ENCODE measurements at regions not wholly inside any gene's neighbourhood (a gene's known extent, or its start where the extent isn't known, plus 50 kb on each side); places are given as distances from the start of the nearest gene placed in this dataset.

DNA sequence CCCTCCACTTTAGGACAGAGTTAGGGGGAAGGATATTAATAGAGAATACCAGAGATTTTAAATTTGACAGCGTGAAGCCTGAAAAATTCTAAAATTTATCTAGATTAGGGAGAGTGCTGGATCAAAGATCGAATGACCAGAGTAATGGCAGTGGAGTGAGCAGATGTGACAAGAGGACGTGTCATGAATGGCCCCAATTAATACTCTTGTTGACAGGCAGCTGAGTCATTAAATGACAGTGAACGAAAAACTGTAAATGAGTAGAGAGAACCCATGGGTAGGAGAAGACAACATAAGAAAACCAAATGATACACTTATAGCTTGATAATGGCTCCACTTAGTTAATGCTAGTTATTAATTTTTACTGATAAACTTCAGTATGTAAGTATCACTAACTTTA is 73.9 kb upstream of the PLEKHA5 start:
- POLR2A ChIA-PET (ENCODE audit: unreplicated experiment): no interaction called here
- no peak for TF ChIP-seq RCOR1 (IDR thresholded peaks at IDR 0.05; ENCODE audit: insufficient replicate concordance, low read length)
- no peak for TF ChIP-seq CEBPB (IDR thresholded peaks at IDR 0.05; ENCODE audit: low read depth, low read length)
- no peak for TF ChIP-seq RAD21 (IDR thresholded peaks at IDR 0.05; ENCODE audit: low read length)
- TF ChIP-seq NFE2L2 (IDR thresholded peaks at IDR 0.05; ENCODE audit: low read depth, low read length): no peak
- no peak for TF ChIP-seq USF2 (IDR thresholded peaks at IDR 0.05; ENCODE audit: low read depth, low read length)
- no peak for TF ChIP-seq RFX5 (IDR thresholded peaks at IDR 0.05; ENCODE audit: low read depth, low read length)
- TF ChIP-seq POLR2A (IDR thresholded peaks at IDR 0.05; ENCODE audit: low read depth, low read length): no peak
- no peak for TF ChIP-seq ELK1 (IDR thresholded peaks at IDR 0.05; ENCODE audit: borderline replicate concordance, low read depth, low read length)
- TF ChIP-seq MXI1 (IDR thresholded peaks at IDR 0.05; ENCODE audit: borderline replicate concordance, low read depth, low read length): no peak
- TF ChIP-seq, protein P1, sequence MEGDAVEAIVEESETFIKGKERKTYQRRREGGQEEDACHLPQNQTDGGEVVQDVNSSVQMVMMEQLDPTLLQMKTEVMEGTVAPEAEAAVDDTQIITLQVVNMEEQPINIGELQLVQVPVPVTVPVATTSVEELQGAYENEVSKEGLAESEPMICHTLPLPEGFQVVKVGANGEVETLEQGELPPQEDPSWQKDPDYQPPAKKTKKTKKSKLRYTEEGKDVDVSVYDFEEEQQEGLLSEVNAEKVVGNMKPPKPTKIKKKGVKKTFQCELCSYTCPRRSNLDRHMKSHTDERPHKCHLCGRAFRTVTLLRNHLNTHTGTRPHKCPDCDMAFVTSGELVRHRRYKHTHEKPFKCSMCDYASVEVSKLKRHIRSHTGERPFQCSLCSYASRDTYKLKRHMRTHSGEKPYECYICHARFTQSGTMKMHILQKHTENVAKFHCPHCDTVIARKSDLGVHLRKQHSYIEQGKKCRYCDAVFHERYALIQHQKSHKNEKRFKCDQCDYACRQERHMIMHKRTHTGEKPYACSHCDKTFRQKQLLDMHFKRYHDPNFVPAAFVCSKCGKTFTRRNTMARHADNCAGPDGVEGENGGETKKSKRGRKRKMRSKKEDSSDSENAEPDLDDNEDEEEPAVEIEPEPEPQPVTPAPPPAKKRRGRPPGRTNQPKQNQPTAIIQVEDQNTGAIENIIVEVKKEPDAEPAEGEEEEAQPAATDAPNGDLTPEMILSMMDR (conservative IDR thresholded peaks at IDR 0.05; ENCODE audit: low read depth, low read length): no peak
- no peak for TF ChIP-seq BHLHE40 (IDR thresholded peaks at IDR 0.05; ENCODE audit: low read depth, low read length)
- no peak for TF ChIP-seq FOS (IDR thresholded peaks at IDR 0.05; ENCODE audit: low read depth, low read length)
- no peak for TF ChIP-seq MAFK (IDR thresholded peaks at IDR 0.05; ENCODE audit: low read depth, low read length)
- no peak for TF ChIP-seq MAZ (IDR thresholded peaks at IDR 0.05; ENCODE audit: borderline replicate concordance, low read depth, low read length)
- no peak for TF ChIP-seq SMC3 (IDR thresholded peaks at IDR 0.05; ENCODE audit: low read depth, low read length)
- no peak for TF ChIP-seq CHD1 (IDR thresholded peaks at IDR 0.05; ENCODE audit: low read depth, low read length)
- dilution Hi-C loops (cut with HindIII; ENCODE audit: low sequenced_read_pairs, unreplicated experiment): no loop called here

More for the DNA sequence above, 73.9 kb upstream of the PLEKHA5 start:
- Histone ChIP-seq H2AK5ac (ENCODE audit: low read depth, low read length) (no peak overlapping the region), H3K9me3 (ENCODE audit: control insufficient read depth, insufficient read depth, low read length) (no peaks in the 10 kb centered on the region), H3K9me1 (ENCODE audit: insufficient read depth, low read length) (no peaks in the 10 kb centered on the region), H3K36me3 (ENCODE audit: control insufficient read depth, insufficient read depth, low read length) (no peaks in the 10 kb centered on the region), H2AFZ (replicated peaks; ENCODE audit: low read length, poor library complexity) (no peak overlapping the region), H3K18ac (ENCODE audit: low read depth, low read length) (no peak overlapping the region), H4K20me1 (ENCODE audit: insufficient read depth, low read length) (no peaks in the 10 kb centered on the region), H3K27me3 (ENCODE audit: control insufficient read depth, insufficient read depth, low read length) (no peaks in the 10 kb centered on the region), H2BK120ac (ENCODE audit: low read depth, low read length) (no peak overlapping the region), H3K56ac (ENCODE audit: extremely low read depth, insufficient read depth, low read length) (no peak overlapping the region), H2BK20ac (ENCODE audit: low read depth, low read length) (no peak overlapping the region), H3K27ac (ENCODE audit: insufficient read depth, low read length) (no peak overlapping the region), H3K4ac (ENCODE audit: low read depth, low read length) (no peak overlapping the region), H4K5ac (ENCODE audit: low read depth, low read length) (no peak overlapping the region), H3K4me3 (ENCODE audit: insufficient read depth, low read depth, low read length) (no peak overlapping the region), H4K8ac (ENCODE audit: low read depth in 2 of 2, low read length in 2 of 2) (no peak overlapping the region; a peak in 1 of 4 replicates), H3K4me1 (ENCODE audit: control insufficient read depth, insufficient read depth, low read length) (peaks cover 2% of the 10 kb centered on the region; the same call in 1 of the 2 replicates), H2AK9ac (replicated peaks; ENCODE audit: low read depth, low read length, poor library complexity) (no peak overlapping the region), H3K14ac (replicated peaks; ENCODE audit: low read depth, low read length) (no peak overlapping the region), H4K91ac (ENCODE audit: insufficient read depth, low read depth, low read length) (no peak overlapping the region), H3K4me2 (ENCODE audit: low read depth, low read length) (no peak overlapping the region), H2BK5ac (ENCODE audit: low read depth, low read length, poor library complexity, severe bottlenecking) (no peak overlapping the region), H3K23ac (ENCODE audit: low read depth, low read length) (no peak overlapping the region), H3K79me1 (ENCODE audit: low read depth in 1 of 2, low read length in 2 of 2) (no peaks in the 10 kb centered on the region), H3K9ac (ENCODE audit: low read depth, low read length) (no peak overlapping the region), H2BK15ac (ENCODE audit: low read depth, low read length) (no peak overlapping the region)
- DNase-seq (no peak), ATAC-seq (ENCODE audit: low read depth) (no peak)
- intact Hi-C loops (cut with micrococcal nuclease): no loop called here
- in situ Hi-C loops (cut with MboI; ENCODE audit: low sequenced_read_pairs): no loop called here
- 80% methylated on average over 1 of the region's 4 CpGs; no CpG with 5 or more reads in 1 of the 2 experiments for WGBS, 2 experiments (ENCODE audit: extremely low coverage in 2 of 2, insufficient read length in 1 of 2)
- no TSS peak for BruUV-seq (replicated peaks)
- CTCF ChIA-PET: no interaction called here

Data from IMR-90 (cell line).